A549 (cell line): ENCODE measurements at regions not wholly inside any gene's neighbourhood (a gene's known extent, or its start where the extent isn't known, plus 50 kb on each side); places are given as distances from the start of the nearest gene placed in this dataset.

Experiments used
- BHLHE40 ChIP-seq: IDR thresholded peaks from 2 replicates; pipeline ENCODE4 v1.6.1; 2012; ENCODE audit warnings: low read depth, low read length, inconsistent platforms
- EP300 ChIP-seq, 2 experiments: fragments of >200 bp; sonication (Bioruptor Twin); formaldehyde crosslinking; IDR thresholded peaks; 2 replicates in 1 of 2; 3 replicates in 1 of 2; pipeline ENCODE4 v1.6.1; 2016 to 2017
- HEYL ChIP-seq: fragments of 250-450 bp; sonication (Bioruptor Pico); IDR thresholded peaks from 2 replicates; pipeline ENCODE4 v1.8.0; 2021; ENCODE audit warnings: mild to moderate bottlenecking, moderate library complexity
- HOXA7 ChIP-seq: fragments of 250-450 bp; sonication (Bioruptor Pico); IDR thresholded peaks from 2 replicates; pipeline ENCODE4 v1.5.0; 2020; ENCODE audit warnings: mild to moderate bottlenecking, moderate library complexity
- MYC ChIP-seq: IDR thresholded peaks from 2 replicates; pipeline ENCODE4 v1.6.1; 2012; ENCODE audit warnings: mild to moderate bottlenecking, inconsistent platforms, low read length, improper control_type of control experiment, borderline replicate concordance
- PHF8 ChIP-seq: fragments of 200-600 bp; sonication (generic); IDR thresholded peaks from 2 replicates; pipeline ENCODE4 v1.6.1; 2016; ENCODE audit warnings: low read depth, mild to moderate bottlenecking, antibody characterized with exemption, moderate library complexity, borderline replicate concordance
- POLR2A ChIP-seq: IDR thresholded peaks from 2 replicates; pipeline ENCODE4 v1.6.1; 2012; ENCODE audit warnings: mild to moderate bottlenecking, low read length
- POLR2AphosphoS2 ChIP-seq: conservative IDR thresholded peaks from 2 replicates; pipeline ENCODE4 v1.6.1; 2012; ENCODE audit warnings: low read length, improper control_type of control experiment, inconsistent platforms
- SMC3 ChIP-seq: fragments of >200 bp; sonication (Bioruptor Twin); formaldehyde crosslinking; IDR thresholded peaks from 3 replicates; pipeline ENCODE4 v1.6.1; 2018; ENCODE audit warnings: inconsistent platforms
- TF ChIP-seq, protein P1 (sequence below): fragments of >200 bp; sonication (Bioruptor Twin); formaldehyde crosslinking; IDR thresholded peaks from 3 replicates; pipeline ENCODE4 v1.5.1; 2016
- TF ChIP-seq, protein P2 (sequence below): fragments of 450-650 bp; IDR thresholded peaks from 2 replicates; pipeline ENCODE4 v1.6.1; 2014; ENCODE audit warnings: antibody characterized with exemption

DNA sequence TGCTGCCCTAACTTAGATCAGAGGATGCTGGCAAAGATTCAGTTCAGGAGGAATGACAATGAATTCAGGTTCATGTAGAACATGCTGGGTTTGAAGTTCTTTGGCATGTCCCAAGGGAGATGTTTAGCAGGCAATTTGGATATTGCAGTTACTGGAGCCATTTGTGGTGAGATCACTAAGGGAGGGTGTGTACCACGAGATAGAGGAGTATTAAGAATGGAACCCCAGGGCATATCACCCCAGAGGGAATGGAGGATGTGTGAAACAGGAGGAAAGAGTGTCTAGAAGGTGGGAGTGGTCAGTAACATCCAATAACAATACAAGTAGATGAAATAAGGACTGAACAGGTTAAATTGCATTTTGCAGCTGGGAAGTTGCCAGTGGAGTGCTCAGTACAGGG lies 87.1 kb downstream of the CCR1 start:
- TF ChIP-seq EP300 (IDR thresholded peaks at IDR 0.05), result no peak
- TF ChIP-seq, protein P1, sequence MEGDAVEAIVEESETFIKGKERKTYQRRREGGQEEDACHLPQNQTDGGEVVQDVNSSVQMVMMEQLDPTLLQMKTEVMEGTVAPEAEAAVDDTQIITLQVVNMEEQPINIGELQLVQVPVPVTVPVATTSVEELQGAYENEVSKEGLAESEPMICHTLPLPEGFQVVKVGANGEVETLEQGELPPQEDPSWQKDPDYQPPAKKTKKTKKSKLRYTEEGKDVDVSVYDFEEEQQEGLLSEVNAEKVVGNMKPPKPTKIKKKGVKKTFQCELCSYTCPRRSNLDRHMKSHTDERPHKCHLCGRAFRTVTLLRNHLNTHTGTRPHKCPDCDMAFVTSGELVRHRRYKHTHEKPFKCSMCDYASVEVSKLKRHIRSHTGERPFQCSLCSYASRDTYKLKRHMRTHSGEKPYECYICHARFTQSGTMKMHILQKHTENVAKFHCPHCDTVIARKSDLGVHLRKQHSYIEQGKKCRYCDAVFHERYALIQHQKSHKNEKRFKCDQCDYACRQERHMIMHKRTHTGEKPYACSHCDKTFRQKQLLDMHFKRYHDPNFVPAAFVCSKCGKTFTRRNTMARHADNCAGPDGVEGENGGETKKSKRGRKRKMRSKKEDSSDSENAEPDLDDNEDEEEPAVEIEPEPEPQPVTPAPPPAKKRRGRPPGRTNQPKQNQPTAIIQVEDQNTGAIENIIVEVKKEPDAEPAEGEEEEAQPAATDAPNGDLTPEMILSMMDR, result no peak
- no peak for TF ChIP-seq POLR2A
- no peak for TF ChIP-seq SMC3
- no peak for TF ChIP-seq MYC
- TF ChIP-seq BHLHE40, result no peak
- TF ChIP-seq POLR2AphosphoS2, result no peak
- no peak for TF ChIP-seq HOXA7
- no peak for TF ChIP-seq PHF8
- TF ChIP-seq, protein P2, sequence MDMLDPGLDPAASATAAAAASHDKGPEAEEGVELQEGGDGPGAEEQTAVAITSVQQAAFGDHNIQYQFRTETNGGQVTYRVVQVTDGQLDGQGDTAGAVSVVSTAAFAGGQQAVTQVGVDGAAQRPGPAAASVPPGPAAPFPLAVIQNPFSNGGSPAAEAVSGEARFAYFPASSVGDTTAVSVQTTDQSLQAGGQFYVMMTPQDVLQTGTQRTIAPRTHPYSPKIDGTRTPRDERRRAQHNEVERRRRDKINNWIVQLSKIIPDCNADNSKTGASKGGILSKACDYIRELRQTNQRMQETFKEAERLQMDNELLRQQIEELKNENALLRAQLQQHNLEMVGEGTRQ, result no peak
- TF ChIP-seq HEYL (CRISPR knock-in tag), result no peak
